Upper lobe of right lung (tissue), 1 donor: ENCODE measurements at regions not wholly inside any gene's neighbourhood (a gene's known extent, or its start where the extent isn't known, plus 50 kb on each side); places are given as distances from the start of the nearest gene placed in this dataset.

Source experiments
- ATAC-seq: fragments of 200-7000 bp; cut with Tn5 transposase; one replicate; pipeline ENCODE4 v1.9.1; 2020; ENCODE audit warnings: mild to moderate bottlenecking, moderate library complexity
- DNase-seq: peaks from one replicate; pipeline ENCODE4 v3.0.0-alpha.2; 2020
- H3K27ac ChIP-seq: fragments of 200-600 bp; one replicate; pipeline ENCODE4 v1.8.0; 2022
- H3K27me3 ChIP-seq: fragments of 200-600 bp; one replicate; pipeline ENCODE4 v1.8.0; 2022; ENCODE audit warnings: mild to moderate bottlenecking
- H3K36me3 ChIP-seq: fragments of 200-600 bp; one replicate; pipeline ENCODE4 v1.8.0; 2022
- H3K4me1 ChIP-seq: fragments of 200-600 bp; one replicate; pipeline ENCODE4 v1.8.0; 2022
- H3K4me3 ChIP-seq: fragments of 200-600 bp; one replicate; pipeline ENCODE4 v1.8.0; 2022; ENCODE audit warnings: mild to moderate bottlenecking
- H3K9me3 ChIP-seq: fragments of 200-600 bp; one replicate; pipeline ENCODE4 v1.8.0; 2022
- intact Hi-C: fragments of 100-400 bp; cut with DNase I; formaldehyde crosslinking; loops from one replicate; pipeline ENCODE4 v1.11.0; 2022
- TF ChIP-seq, protein P1 (sequence below): fragments of 200-600 bp; IDR thresholded peaks from one replicate; pipeline ENCODE4 v1.8.0; 2022; ENCODE audit warnings: antibody characterized with exemption
- donor health status: DM: no; HTN: yes; CAD: no; lungs with severe emphysema.

GRCh38 chr6:6834356-6835222 lies 246.1 kb downstream of the LY86 start:
- Histone ChIP-seq H3K4me1 (no peaks in the 10 kb centered on the region), H3K4me3 (no peak overlapping the region)
- intact Hi-C loops = no loop called here

GRCh38 chr6:6835223-6835503 lies 246.6 kb downstream of the LY86 start:
- TF ChIP-seq, protein P1, sequence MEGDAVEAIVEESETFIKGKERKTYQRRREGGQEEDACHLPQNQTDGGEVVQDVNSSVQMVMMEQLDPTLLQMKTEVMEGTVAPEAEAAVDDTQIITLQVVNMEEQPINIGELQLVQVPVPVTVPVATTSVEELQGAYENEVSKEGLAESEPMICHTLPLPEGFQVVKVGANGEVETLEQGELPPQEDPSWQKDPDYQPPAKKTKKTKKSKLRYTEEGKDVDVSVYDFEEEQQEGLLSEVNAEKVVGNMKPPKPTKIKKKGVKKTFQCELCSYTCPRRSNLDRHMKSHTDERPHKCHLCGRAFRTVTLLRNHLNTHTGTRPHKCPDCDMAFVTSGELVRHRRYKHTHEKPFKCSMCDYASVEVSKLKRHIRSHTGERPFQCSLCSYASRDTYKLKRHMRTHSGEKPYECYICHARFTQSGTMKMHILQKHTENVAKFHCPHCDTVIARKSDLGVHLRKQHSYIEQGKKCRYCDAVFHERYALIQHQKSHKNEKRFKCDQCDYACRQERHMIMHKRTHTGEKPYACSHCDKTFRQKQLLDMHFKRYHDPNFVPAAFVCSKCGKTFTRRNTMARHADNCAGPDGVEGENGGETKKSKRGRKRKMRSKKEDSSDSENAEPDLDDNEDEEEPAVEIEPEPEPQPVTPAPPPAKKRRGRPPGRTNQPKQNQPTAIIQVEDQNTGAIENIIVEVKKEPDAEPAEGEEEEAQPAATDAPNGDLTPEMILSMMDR = no peak
- H3K27ac ChIP-seq = no peak overlapping the region
- ATAC-seq (no peak), DNase-seq (no peak)
- no peaks in the 10 kb centered on the region for H3K4me1 ChIP-seq
- no peaks in the 10 kb centered on the region for H3K36me3 ChIP-seq
- H3K9me3 ChIP-seq = no peaks in the 10 kb centered on the region
- intact Hi-C loops = no loop called here
- no peaks in the 10 kb centered on the region for H3K27me3 ChIP-seq
- no peak overlapping the region for H3K4me3 ChIP-seq

More at GRCh38 chr6:6834356-6835222, 246.1 kb downstream of the LY86 start:
- TF ChIP-seq, protein P1 = no peak
- no peaks in the 10 kb centered on the region for H3K9me3 ChIP-seq
- H3K27ac ChIP-seq = no peak overlapping the region
- no peaks in the 10 kb centered on the region for H3K36me3 ChIP-seq
- peak; percentile 84 for ATAC-seq
- DNase-seq = no peak
- H3K27me3 ChIP-seq = no peaks in the 10 kb centered on the region

GRCh38 chr6:6836609-6837406 lies 248.3 kb downstream of the LY86 start:
- TF ChIP-seq, protein P1 = no peak
- peaks cover 7% of the 10 kb centered on the region for H3K4me1 ChIP-seq
- H3K4me3 ChIP-seq = no peak overlapping the region
- no peaks in the 10 kb centered on the region for H3K27me3 ChIP-seq
- H3K27ac ChIP-seq = no peak overlapping the region
- H3K36me3 ChIP-seq = no peaks in the 10 kb centered on the region
- ATAC-seq (no peak), DNase-seq (no peak)
- H3K9me3 ChIP-seq = no peaks in the 10 kb centered on the region
- intact Hi-C loops = no loop called here

- Histone ChIP-seq H3K9me3 (no peaks in the 10 kb centered on the region), H3K27ac (no peak overlapping the region), H3K27me3 (no peaks in the 10 kb centered on the region), H3K4me3 (no peak overlapping the region), H3K36me3 (no peaks in the 10 kb centered on the region), H3K4me1 (peaks cover 8% of the 10 kb centered on the region)
- intact Hi-C loops = no loop called here
- ATAC-seq (no peak), DNase-seq (no peak)
- TF ChIP-seq, protein P1 = no peak
Observed at GRCh38 chr6:6837541-6838080, 249.1 kb downstream of the LY86 start.

DNA sequence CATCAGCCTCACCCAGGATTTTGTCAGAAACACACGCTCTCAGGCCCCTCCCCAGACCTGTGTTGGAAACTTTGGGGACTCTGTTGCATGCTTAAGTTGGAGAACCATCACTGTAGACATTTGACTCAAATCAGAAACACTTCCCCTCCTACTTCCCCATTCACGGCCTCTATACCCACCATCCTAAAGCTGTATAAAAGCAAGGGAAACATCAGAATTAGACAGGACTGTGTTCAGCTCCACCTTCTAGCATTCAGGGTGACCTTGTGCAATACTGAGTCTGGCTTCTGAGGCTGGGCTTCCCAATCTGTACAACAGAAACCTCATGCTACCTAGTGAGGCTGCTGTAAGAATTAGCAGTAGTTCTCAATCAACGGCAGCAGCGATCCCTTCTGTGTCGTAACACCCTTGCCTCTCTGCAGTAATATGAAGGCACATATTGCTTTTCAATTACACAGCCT lies 252.3 kb downstream of the LY86 start:
- H3K4me1 ChIP-seq = peaks cover 8% of the 10 kb centered on the region
- no peaks in the 10 kb centered on the region for H3K9me3 ChIP-seq
- H3K36me3 ChIP-seq = no peaks in the 10 kb centered on the region
- TF ChIP-seq, protein P1 = no peak
- ATAC-seq (peak; percentile 81), DNase-seq (no peak)
- no peak overlapping the region for H3K27ac ChIP-seq
- no peaks in the 10 kb centered on the region for H3K27me3 ChIP-seq
- intact Hi-C loops = no loop called here
- H3K4me3 ChIP-seq = no peak overlapping the region
